GM19035 (cell line): ENCODE measurements at regions not wholly inside any gene's neighbourhood (a gene's known extent, or its start where the extent isn't known, plus 50 kb on each side); places are given as distances from the start of the nearest gene placed in this dataset.

Experiments used
- ATAC-seq: cut with Tn5 transposase; IDR thresholded peaks from one replicate; pipeline ENCODE4 v1.9.1; 2021; ENCODE audit not compliant: unreplicated experiment

DNA sequence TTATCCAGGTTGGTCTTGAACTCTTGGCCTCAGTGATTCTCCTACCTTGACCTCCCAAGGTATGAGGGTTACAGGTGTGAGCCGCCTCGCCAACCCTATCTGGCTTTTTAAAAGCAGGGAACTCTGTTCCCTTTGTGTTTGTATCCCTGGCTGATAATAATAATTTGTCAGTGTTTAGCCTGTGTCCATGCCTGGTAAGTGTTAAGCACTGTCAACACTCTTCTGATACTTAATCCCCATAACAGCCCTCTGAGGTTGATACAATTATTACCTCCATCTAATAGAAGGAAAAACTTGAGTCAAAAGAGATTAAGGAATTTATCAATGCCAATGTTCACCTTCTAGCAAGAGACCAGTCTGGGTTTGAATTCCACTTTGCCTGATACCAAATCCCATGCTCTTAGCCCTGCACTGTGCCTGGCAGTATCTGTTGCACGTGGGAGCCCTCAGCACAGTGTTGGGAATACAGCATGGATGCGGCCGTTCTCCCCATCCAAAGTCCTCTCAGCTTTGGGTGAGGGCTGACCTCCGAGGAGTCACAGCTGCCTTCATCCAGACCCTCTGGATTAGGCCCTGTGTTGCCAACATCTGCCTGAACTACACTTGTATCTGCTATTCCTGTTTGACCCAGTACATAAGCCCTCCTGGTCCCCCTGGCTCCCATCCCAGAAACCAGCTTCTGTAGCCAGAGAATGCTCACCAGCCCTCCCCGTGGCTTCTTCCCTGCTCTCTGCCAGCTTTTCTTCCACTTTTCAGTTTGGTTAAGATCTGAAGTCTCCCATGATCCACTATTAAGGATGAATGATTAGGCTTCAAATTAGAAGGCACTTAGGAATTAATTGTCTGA, 335.6 kb upstream of the ASIC2 start:
- ATAC-seq, result no peak

- no peak for ATAC-seq
Observed at GRCh38 chr17:33633446-33633845, 340.4 kb upstream of the ASIC2 start.

GRCh38 chr17:33637534-33637933, 344.4 kb upstream of the ASIC2 start:
- ATAC-seq, result no peak

DNA sequence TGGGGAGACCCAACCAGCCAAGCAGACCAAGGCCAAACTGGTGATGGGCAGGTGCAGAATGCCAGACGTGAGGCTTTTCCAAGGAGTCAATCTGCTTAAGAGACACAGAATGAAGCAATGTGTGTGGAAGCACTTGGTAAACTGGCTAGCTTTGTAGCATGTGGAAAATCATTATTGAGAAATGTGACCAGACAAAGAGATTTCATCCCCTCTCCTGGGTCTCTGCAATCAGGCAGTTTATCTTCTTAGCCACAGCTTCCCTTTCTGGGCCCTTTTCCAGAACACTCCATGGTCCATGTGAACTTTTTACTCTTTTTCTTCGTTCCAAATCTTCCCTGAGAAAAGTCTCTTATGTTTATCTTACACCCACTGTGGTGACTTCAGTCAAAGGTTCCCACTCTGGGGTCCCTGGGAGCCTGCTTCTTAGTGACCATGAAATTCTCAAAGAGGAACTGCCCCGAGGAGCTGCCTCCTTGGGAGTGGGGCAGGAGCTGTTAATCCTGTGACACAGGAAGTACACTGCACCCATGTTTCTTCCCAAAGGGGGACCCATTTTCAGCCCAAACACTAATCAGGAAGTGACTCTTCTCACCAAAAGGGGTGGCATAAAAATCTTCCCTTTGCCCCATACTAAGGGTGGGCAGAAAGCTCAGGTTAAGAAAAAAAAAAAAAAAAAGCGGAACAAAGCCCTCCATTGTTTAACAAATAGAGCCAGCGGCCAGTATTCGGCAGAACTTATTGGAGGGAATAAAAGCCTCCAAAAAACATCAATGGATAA, 346.2 kb upstream of the ASIC2 start:
- ATAC-seq, result no peak

- no peak for ATAC-seq
Observed at GRCh38 chr17:33640629-33641028, 347.5 kb upstream of the ASIC2 start.

DNA sequence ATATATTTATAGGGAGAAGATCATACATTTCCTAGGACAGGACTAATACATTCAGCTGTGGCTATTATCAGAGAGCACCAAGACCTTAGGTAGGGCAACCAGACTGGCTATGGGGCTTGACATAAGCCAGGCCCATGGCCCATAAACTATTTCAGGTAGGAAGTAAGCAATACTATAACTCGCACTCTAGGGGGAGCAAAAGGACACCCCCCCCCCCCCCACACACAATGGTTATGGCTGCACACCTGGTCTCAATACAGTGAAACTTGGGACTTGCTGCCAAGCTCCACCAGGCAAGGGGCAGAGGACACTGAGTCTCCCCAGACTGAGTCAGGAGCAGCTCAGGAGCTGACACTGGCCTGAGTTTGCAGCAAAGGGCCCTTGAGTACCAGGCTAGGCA, 348.9 kb upstream of the ASIC2 start:
- no peak for ATAC-seq

- no peak for ATAC-seq
Observed at GRCh38 chr17:33647956-33648355, 354.9 kb upstream of the ASIC2 start.

DNA sequence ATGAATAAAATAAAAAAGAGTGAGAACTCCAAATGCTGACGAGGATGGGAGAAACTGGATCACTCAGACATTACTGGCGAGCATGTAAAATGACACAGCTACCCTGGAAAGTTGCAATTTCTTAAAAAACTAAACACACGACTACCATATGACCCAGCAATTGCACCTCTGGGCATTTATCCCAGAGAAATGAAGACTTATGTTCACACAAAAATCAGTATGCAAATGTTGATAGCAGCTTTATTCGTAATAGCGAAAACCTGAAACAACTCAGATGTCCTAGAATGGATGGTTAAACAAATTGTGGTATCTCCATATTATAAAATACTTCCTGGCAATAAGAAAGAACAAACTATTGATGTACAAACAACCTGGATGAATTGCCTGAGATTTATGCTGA, 357.2 kb upstream of the ASIC2 start:
- no peak for ATAC-seq

GRCh38 chr17:33651686-33652085, 358.6 kb upstream of the ASIC2 start:
- no peak for ATAC-seq

DNA sequence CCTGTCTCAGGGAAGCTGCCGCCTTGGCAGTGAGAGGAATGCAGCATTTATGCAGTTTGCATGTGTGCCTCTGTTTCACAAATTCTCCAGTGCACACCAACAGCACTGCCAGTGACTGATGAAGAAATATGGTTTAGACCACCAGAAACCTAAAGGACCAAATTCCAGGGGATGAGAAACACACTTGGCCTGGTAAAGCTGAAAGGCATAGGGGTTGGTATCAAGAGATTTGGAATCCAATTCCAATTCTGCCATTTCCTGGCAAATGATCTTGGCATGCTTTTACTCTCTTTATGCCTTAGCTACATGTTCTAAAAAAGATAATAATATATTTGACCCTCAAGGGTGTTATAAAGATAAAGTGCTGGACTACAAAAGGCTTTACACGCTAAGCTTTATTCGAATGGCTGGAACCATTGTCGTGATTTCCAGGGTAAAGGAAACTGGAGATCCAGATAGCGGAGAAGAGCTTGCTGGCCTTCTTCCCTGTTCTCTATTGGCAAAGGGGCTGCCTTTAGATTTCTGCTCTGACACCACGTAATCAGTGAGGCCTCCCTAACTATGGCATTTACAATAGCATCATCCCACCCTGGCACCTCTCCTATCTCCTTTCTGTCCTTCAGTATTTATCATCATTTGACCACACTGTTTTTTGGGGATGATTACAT, 359.8 kb upstream of the ASIC2 start:
- ATAC-seq, result no peak

DNA sequence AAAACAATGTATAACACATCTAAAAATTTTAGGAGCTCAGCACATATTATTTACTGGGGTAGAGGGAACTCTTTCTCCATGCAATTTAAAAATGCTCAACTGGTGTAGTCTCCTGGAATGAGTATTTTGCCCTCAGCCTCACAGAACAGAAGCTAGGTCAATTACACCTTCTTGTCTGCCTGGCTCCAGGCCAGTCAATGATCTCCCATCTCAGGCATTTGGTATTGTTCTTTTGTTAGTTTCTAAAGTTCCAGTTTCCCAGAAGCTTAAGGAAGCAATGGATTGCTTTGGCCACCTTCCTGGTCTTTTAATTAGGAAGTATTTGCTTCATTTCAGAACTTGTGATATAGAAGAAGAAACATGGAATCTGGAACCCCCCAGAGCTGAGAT, 360.3 kb upstream of the ASIC2 start:
- no peak for ATAC-seq

DNA sequence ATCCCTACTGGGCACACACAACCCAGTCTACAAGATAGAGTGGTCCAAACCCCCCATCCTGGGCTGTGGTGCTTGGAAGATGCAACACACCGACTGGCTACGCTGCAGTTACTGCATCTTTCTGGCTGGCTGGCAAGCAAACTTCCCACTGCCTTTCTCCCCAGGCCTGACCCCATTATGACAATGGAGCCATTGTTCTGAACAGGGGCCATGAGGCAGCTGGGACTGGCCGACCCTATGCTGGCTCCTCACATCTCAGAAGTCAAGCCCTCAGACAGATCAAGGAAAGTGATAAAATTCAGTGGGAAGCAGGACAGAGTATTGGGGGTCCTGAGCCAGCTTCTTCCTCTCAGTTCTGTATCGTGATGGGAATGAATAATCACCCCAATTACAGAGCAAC, 364.1 kb upstream of the ASIC2 start:
- no peak for ATAC-seq

GRCh38 chr17:33661975-33662374, 368.9 kb upstream of the ASIC2 start:
- no peak for ATAC-seq

- ATAC-seq, result no peak
Observed at GRCh38 chr17:33664116-33664840, 371.2 kb upstream of the ASIC2 start.

- peak; percentile 71 for ATAC-seq
Observed at GRCh38 chr17:33667052-33667509, 374.0 kb upstream of the ASIC2 start.

DNA sequence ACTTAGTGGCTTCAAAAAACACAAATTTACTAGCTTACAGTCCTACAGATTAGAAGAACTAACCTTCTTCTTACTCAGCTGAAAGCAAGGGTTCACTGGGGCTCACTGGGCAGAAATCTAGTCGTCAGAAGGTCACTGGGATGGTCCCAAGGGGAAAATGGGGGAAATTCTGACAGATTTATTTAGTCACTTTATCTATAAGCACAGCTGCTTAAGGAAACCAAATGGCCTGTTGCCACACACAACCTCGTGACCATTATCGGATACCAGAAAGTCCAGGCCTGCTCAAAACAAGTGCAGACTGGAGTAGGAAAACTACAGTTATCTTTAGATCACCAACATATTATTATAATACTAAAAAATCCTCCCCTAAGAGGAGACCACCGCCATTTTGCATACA, 374.6 kb upstream of the ASIC2 start:
- no peak for ATAC-seq

- ATAC-seq, result no peak
Observed at GRCh38 chr17:33668516-33668915, 375.4 kb upstream of the ASIC2 start.

GRCh38 chr17:33671491-33671890, 378.4 kb upstream of the ASIC2 start:
- no peak for ATAC-seq

- no peak for ATAC-seq
Observed at GRCh38 chr17:33674685-33675084, 381.6 kb upstream of the ASIC2 start.

- ATAC-seq, result no peak
Observed at GRCh38 chr17:33676444-33676843, 383.3 kb upstream of the ASIC2 start.

- ATAC-seq, result no peak
Observed at GRCh38 chr17:33679595-33679994, 386.5 kb upstream of the ASIC2 start.
